HG02642 (cell line): ENCODE measurements at regions not wholly inside any gene's neighbourhood (a gene's known extent, or its start where the extent isn't known, plus 50 kb on each side); places are given as distances from the start of the nearest gene placed in this dataset.
"Not testable (repeated sequence)": the region's sequence is repeated elsewhere in the genome, so short reads cannot be mapped to it uniquely, and the experiment has no call there.

Experiments used
- ATAC-seq: cut with Tn5 transposase; IDR thresholded peaks from one replicate; pipeline ENCODE4 v1.9.1; 2021; ENCODE audit warnings: mild to moderate bottlenecking; ENCODE audit not compliant: unreplicated experiment, poor library complexity

DNA sequence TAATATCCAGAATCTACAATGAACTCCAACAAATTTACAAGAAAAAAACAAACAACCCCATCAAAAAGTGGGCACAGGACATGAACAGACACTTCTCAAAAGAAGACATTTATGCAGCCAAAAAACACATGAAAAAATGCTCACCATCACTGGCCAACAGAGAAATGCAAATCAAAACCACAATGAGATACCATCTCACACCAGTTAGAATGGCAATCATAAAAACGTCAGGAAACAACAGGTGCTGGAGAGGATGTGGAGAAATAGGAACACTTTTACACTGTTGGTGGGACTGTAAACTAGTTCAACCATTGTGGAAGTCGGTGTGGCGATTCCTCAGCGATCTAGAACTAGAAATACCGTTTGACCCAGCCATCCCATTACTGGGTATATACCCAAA is 1250.1 kb downstream of the FSCB start:
- not testable (repeated sequence) for ATAC-seq

DNA sequence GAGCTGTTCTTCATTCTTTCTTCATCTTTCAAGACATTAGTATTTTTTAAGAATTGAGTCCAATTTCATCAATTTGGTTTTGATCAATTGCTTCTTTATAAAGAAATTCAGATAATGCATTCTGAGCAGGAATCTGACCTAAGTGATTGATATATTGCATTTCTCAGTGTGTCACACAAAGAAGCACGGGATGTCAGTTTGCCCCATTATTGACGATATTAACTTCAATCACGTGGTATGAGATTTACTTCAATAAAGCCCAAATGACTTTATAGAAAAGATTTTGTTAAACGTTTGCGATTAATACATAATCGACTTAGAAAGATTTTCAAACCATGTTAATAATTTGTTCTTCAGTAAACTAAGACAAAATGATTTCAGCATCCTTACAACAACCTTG is 1254.2 kb downstream of the FSCB start:
- no peak for ATAC-seq

DNA sequence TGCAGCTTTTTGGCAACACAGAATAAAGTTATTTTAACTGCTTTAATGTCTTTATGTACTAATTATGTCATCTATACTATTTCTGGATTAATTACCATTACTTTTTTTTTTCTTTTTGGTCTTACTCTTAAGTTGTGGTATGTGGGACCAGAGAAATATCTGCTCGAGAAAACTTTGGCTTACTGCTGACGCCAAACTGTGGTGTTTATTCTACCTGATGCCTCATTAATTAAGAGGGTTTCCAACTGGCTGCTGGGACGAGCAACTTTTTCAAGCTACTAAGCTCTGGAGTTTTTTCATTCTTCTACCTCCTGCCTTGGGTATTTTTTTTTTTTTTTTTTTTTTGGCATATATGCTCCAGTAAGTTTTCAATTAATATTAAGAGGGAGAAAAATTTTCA is 1257.5 kb downstream of the FSCB start:
- ATAC-seq = no peak

GRCh38 chr14:43249116-43249515 is 1258.0 kb downstream of the FSCB start:
- ATAC-seq = no peak

- no peak for ATAC-seq
Observed at GRCh38 chr14:43247877-43248276, 1259.2 kb downstream of the FSCB start.

DNA sequence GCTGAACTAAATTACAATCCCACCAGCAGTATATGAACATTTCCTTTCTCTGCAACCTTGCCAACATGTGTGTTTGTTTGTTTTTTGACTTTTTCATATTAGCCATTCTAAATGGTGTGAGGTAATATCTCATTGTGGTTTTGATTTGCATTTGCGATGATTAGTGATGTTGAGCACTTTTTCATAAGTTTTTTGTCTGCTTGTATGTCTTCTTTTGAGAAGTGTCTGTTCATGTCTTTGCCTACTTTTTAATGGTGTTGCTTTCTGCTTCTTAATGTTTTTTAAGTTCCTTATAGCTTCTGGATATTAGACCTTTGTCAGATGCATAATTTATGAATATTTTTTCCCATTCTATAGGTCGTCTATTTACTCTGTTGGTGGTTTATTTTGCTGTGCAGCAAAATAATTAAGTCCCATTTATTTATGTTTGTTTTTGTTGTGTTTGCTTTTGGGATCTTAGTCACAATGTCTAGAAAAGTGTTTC is 1262.9 kb downstream of the FSCB start:
- no peak for ATAC-seq

DNA sequence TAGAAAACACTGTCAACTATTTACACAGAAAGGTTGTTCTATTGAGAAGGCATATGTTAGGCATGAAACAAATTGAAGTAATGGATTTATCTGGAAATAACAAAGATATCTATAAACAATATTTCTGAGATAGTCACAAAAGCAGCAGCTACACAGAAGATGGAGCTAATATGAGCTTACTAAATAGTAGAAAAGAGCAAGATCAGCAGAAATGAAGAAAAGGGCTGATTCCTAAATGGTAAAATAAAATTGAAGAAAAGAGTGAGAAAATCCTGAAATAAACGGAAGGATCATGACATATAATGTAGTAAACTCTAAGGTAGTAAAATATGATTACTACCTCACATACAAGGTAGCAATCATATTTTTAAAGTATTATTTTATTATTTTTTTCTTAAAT is 1263.9 kb downstream of the FSCB start:
- ATAC-seq = no peak

DNA sequence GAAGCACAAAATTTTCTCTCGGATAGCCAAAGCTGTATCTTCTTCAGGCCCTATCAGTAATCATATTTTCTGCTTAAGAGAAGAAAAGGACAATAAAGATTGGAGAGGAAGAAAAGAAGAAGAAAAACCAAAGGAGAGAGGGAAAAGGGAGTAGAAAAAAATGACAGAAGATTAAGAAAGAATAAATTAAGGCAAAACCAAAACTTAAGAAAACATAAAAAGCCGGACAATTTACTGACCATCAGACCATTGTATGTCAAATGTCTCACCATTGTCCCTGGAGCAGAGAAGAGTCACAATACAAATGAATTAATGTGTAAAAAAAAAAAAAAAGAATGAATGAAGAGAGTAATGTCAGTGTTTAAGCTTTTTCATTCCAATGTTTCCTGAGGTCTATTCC is 1274.8 kb downstream of the FSCB start:
- ATAC-seq = no peak

GRCh38 chr14:43215524-43215923 is 1291.6 kb downstream of the FSCB start:
- ATAC-seq = no peak

GRCh38 chr14:43207189-43207588 is 1299.9 kb downstream of the FSCB start:
- no peak for ATAC-seq

DNA sequence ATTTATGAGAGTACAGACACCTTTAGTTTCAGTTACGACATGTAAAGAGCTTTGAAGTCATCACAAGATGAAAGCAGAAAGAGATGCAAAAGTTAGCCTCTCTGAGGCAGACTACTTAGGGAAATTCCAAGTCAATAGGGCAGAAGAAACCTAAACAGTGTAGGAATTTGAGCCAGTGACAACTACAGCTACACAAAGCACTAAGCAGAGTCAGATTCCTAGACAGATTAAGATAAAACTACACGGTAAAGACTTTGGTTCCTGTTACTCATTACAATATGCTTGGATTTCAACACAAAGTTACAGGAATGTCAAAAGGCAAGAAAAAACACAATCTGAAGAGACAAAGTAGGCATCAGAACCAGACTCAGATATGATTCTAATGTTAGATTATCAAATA is 1302.3 kb downstream of the FSCB start:
- ATAC-seq = no peak

- ATAC-seq = no peak
Observed at GRCh38 chr14:43200519-43200918, 1306.6 kb downstream of the FSCB start.

GRCh38 chr14:43198465-43198864 is 1308.6 kb downstream of the FSCB start:
- ATAC-seq = no peak

DNA sequence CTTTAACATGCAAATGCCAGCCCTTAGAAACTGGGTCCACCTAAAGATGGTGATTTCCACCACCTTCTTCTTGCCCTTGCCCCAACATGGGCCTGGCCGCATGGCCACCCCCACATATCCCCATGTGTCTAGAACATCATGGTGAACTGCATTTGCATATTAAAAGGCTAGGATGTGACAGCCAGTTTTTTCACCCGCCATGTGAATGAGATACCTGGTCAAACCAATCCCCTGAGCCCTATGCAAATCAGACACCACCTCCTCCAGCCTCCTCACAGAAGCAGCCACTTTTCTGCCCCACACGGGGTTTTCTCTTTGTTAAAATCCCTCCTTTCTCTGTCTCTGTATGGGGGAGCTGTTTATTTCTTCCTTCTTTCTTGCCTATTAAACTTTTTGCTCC is 1322.5 kb downstream of the FSCB start:
- no peak for ATAC-seq

GRCh38 chr14:43183916-43184315 is 1323.2 kb downstream of the FSCB start:
- no peak for ATAC-seq

GRCh38 chr14:43175896-43176295 is 1331.2 kb downstream of the FSCB start:
- ATAC-seq = no peak

GRCh38 chr14:43172899-43173548 is 1334.1 kb downstream of the FSCB start:
- ATAC-seq = no peak

DNA sequence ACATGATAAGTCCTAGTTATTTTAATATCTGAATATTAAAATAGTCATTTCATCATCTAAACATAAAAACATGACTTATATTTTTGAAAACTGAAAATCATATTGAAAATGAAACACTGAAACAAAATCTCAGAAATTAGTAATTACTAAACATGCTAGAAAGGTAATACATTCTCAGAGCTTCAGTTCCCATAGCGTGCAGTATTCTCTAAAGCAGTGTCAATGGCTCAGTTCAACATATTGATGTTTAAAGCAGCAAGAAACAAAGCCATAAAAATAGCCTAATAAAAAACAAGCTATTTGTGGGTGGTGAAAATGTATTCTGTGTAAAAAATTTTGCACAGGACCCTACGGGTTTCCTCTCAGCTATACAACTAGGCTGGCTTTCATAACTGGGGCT is 1337.4 kb downstream of the FSCB start:
- peak; percentile 47 for ATAC-seq

- ATAC-seq = no peak
Observed at GRCh38 chr14:43168371-43168925, 1338.6 kb downstream of the FSCB start.

DNA sequence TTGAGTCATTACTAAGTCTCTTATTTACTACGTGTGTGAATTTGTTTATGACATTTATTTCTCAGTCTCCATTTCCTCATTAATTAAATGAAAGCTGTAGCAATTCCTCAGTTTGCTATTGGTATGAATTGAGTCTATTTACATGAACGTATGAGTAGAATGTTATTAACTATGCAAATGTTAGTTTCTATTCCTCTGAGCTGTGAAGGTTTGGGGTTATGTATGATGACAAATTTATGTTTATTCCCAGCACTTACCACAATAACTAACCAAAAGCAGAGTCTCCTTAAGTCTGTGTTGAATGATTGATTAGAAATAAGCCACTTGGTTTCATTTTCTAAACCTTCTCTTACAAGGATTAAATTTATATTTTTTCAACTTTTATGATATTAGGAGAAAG is 1340.9 kb downstream of the FSCB start:
- peak; percentile 58 for ATAC-seq

GRCh38 chr14:43165651-43166050 is 1341.4 kb downstream of the FSCB start:
- no peak for ATAC-seq

GRCh38 chr14:43161477-43161876 is 1345.6 kb downstream of the FSCB start:
- ATAC-seq = peak; percentile 63
